Mesodermal cell (in vitro differentiated cells): ENCODE measurements at regions not wholly inside any gene's neighbourhood (a gene's known extent, or its start where the extent isn't known, plus 50 kb on each side); places are given as distances from the start of the nearest gene placed in this dataset.
"Not testable (repeated sequence)": the region's sequence is repeated elsewhere in the genome, so short reads cannot be mapped to it uniquely, and the experiment has no call there.

Experiments
- H3K27ac ChIP-seq: 2 replicates; pipeline ENCODE4 v1.7.0; 2013; ENCODE audit warnings: mild to moderate bottlenecking, low read depth, low read length, moderate library complexity; ENCODE audit not compliant: severe bottlenecking
- H3K36me3 ChIP-seq: 2 replicates; pipeline ENCODE4 v1.7.1; 2013; ENCODE audit warnings: mild to moderate bottlenecking, low read length, moderate library complexity; ENCODE audit not compliant: control insufficient read depth, insufficient read depth
- H3K4me1 ChIP-seq: one replicate; pipeline ENCODE4 v1.7.1; 2013; ENCODE audit warnings: mild to moderate bottlenecking, low read length; ENCODE audit not compliant: insufficient read depth, control insufficient read depth, poor library complexity, severe bottlenecking
- H3K4me3 ChIP-seq: 2 replicates; pipeline ENCODE4 v1.7.0; 2013; ENCODE audit warnings: low read length, control low read depth, mild to moderate bottlenecking; ENCODE audit not compliant: insufficient read depth, poor library complexity, severe bottlenecking; ENCODE audit errors: extremely low read depth
- H3K9me3 ChIP-seq: 2 replicates; pipeline ENCODE4 v1.7.1; 2013; ENCODE audit warnings: mild to moderate bottlenecking, low read length, moderate library complexity; ENCODE audit not compliant: control insufficient read depth
- WGBS, 2 experiments: methylation state at CpG; one replicate each; pipeline ENCODE4 v1.1.5; 2013; ENCODE audit warnings: missing lambda C conversion rate in 2 of 2; ENCODE audit not compliant: insufficient coverage in 2 of 2; 5-methylcytosine and 5-hydroxymethylcytosine counted together

GRCh38 chrX:128992107-128992971 lies 531.0 kb downstream of the SMARCA1 start:
- WGBS, 2 experiments, result 70 to 100% methylated on average over 1 to 2 of the region's 4 CpGs
- Histone ChIP-seq H3K27ac (no peak overlapping the region), H3K4me1 (no peaks in the 10 kb centered on the region), H3K36me3 (no peaks in the 10 kb centered on the region), H3K9me3 (no peaks in the 10 kb centered on the region), H3K4me3 (no peak overlapping the region)

GRCh38 chrX:128975745-128976144 lies 547.5 kb downstream of the SMARCA1 start:
- Histone ChIP-seq H3K36me3 (no peaks in the 10 kb centered on the region), H3K4me1 (no peaks in the 10 kb centered on the region), H3K27ac (no peak overlapping the region), H3K4me3 (no peak overlapping the region), H3K9me3 (no peaks in the 10 kb centered on the region)
- no CpG with 5 or more reads among the region's 6 CpGs for WGBS, 2 experiments

- Histone ChIP-seq H3K27ac (no peak overlapping the region), H3K9me3 (no peaks in the 10 kb centered on the region), H3K4me1 (no peaks in the 10 kb centered on the region), H3K4me3 (no peak overlapping the region), H3K36me3 (no peaks in the 10 kb centered on the region)
- WGBS, 2 experiments, result no CpG with 5 or more reads among the region's 3 CpGs
Observed at GRCh38 chrX:128973033-128973432, 550.3 kb downstream of the SMARCA1 start.

- no peak overlapping the region for H3K27ac ChIP-seq
- H3K36me3 ChIP-seq, result no peaks in the 10 kb centered on the region
- H3K4me1 ChIP-seq, result no peaks in the 10 kb centered on the region
- H3K9me3 ChIP-seq, result no peaks in the 10 kb centered on the region
- H3K4me3 ChIP-seq, result no peak overlapping the region
- WGBS, 2 experiments, result no CpG with 5 or more reads among the region's 1 CpG
Observed at GRCh38 chrX:128961290-128961689, 562.0 kb downstream of the SMARCA1 start.

- WGBS, 2 experiments, result no CpG with 5 or more reads among the region's 1 CpG
Observed at GRCh38 chrX:128954697-128955096, 568.6 kb downstream of the SMARCA1 start.

GRCh38 chrX:128931071-128931470 lies 592.2 kb downstream of the SMARCA1 start:
- H3K9me3 ChIP-seq, result no peaks in the 10 kb centered on the region
- no CpG with 5 or more reads among the region's 1 CpG for WGBS, 2 experiments
- H3K4me3 ChIP-seq, result no peak overlapping the region
- no peaks in the 10 kb centered on the region for H3K4me1 ChIP-seq
- H3K36me3 ChIP-seq, result no peaks in the 10 kb centered on the region
- no peak overlapping the region for H3K27ac ChIP-seq

More at GRCh38 chrX:128954697-128955096, 568.6 kb downstream of the SMARCA1 start:
- H3K9me3 ChIP-seq, H3K27ac ChIP-seq, H3K4me3 ChIP-seq, H3K4me1 ChIP-seq, H3K36me3 ChIP-seq: not testable (repeated sequence)

- H3K36me3 ChIP-seq, result no peaks in the 10 kb centered on the region
- WGBS, 2 experiments, result no CpG with 5 or more reads among the region's 4 CpGs
- no peaks in the 10 kb centered on the region for H3K4me1 ChIP-seq
- H3K27ac ChIP-seq, result no peak overlapping the region
- H3K9me3 ChIP-seq, result no peaks in the 10 kb centered on the region
- no peak overlapping the region for H3K4me3 ChIP-seq
Observed at GRCh38 chrX:128929271-128930057, 593.8 kb downstream of the SMARCA1 start.

GRCh38 chrX:128928636-128929035 lies 594.7 kb downstream of the SMARCA1 start:
- Histone ChIP-seq H3K27ac (no peak overlapping the region), H3K9me3 (no peaks in the 10 kb centered on the region), H3K4me1 (no peaks in the 10 kb centered on the region), H3K36me3 (no peaks in the 10 kb centered on the region), H3K4me3 (no peak overlapping the region)
- whole genome bisulfite sequencing, 2 experiments, result no CpG with 5 or more reads among the region's 3 CpGs

GRCh38 chrX:128927363-128927762 lies 595.9 kb downstream of the SMARCA1 start:
- Histone ChIP-seq H3K9me3 (no peaks in the 10 kb centered on the region), H3K36me3 (no peaks in the 10 kb centered on the region), H3K4me1 (no peaks in the 10 kb centered on the region), H3K27ac (no peak overlapping the region), H3K4me3 (no peak overlapping the region)
- no CpG with 5 or more reads among the region's 2 CpGs for WGBS, 2 experiments

- no peak overlapping the region for H3K27ac ChIP-seq
- H3K9me3 ChIP-seq, result no peaks in the 10 kb centered on the region
- no peak overlapping the region for H3K4me3 ChIP-seq
- no peaks in the 10 kb centered on the region for H3K36me3 ChIP-seq
- WGBS, 2 experiments, result 90 to 93% methylated on average over 2 of the region's 5 CpGs
- H3K4me1 ChIP-seq, result no peaks in the 10 kb centered on the region
Observed at GRCh38 chrX:128906753-128907152, 616.5 kb downstream of the SMARCA1 start.

- Histone ChIP-seq H3K4me3 (no peak overlapping the region), H3K4me1 (no peaks in the 10 kb centered on the region), H3K9me3 (no peaks in the 10 kb centered on the region), H3K36me3 (no peaks in the 10 kb centered on the region), H3K27ac (no peak overlapping the region)
- WGBS, 2 experiments, result no CpG with 5 or more reads among the region's 2 CpGs
Observed at GRCh38 chrX:128901018-128901417, 622.3 kb downstream of the SMARCA1 start.
